ENCODE measurements at regions not wholly inside any gene's neighbourhood (a gene's known extent, or its start where the extent isn't known, plus 50 kb on each side); places are given as distances from the start of the nearest gene placed in this dataset.

DNA sequence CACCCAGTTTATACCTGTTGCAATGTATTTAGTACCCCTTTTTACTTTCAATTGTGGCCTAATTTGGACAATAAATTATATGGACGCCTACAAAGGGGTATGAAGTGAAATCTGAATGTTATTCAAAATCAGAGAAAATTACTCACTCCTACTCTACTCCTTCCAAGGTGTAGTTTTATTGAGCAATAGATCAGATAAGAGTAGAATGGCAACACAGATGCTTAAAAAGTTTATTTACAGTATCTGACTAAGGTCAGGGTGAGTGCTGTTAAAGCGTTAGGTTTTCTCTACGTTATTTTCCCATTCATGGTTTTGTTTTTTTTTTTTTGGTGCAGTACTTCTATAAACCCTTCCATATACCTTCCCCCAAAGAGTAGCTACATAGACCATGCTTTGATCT, 805.6 kb downstream of the KCNA4 start:
- H3K4me1 ChIP-seq: no peaks in the 10 kb centered on the region
- intact Hi-C loops (cut with DNase I): no loop called here
- WGBS, 3 donors: 74 to 76% (median 75%) methylated on average over 3 of the region's 3 CpGs
- DNase-seq (no peak), ATAC-seq (no peak)
- no peaks in the 10 kb centered on the region for H3K27me3 ChIP-seq (ENCODE audit: insufficient read depth in 3 of 3, low read length in 2 of 3)
- H3K27ac ChIP-seq: no peak overlapping the region
- no peak overlapping the region for H3K4me3 ChIP-seq
- TF ChIP-seq, protein P1, sequence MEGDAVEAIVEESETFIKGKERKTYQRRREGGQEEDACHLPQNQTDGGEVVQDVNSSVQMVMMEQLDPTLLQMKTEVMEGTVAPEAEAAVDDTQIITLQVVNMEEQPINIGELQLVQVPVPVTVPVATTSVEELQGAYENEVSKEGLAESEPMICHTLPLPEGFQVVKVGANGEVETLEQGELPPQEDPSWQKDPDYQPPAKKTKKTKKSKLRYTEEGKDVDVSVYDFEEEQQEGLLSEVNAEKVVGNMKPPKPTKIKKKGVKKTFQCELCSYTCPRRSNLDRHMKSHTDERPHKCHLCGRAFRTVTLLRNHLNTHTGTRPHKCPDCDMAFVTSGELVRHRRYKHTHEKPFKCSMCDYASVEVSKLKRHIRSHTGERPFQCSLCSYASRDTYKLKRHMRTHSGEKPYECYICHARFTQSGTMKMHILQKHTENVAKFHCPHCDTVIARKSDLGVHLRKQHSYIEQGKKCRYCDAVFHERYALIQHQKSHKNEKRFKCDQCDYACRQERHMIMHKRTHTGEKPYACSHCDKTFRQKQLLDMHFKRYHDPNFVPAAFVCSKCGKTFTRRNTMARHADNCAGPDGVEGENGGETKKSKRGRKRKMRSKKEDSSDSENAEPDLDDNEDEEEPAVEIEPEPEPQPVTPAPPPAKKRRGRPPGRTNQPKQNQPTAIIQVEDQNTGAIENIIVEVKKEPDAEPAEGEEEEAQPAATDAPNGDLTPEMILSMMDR (IDR thresholded peaks at IDR 0.05): no peak
- H3K36me3 ChIP-seq (ENCODE audit: insufficient read depth in 1 of 2, low read depth in 1 of 2): no peaks in the 10 kb centered on the region
- no peaks in the 10 kb centered on the region for H3K9me3 ChIP-seq

DNA sequence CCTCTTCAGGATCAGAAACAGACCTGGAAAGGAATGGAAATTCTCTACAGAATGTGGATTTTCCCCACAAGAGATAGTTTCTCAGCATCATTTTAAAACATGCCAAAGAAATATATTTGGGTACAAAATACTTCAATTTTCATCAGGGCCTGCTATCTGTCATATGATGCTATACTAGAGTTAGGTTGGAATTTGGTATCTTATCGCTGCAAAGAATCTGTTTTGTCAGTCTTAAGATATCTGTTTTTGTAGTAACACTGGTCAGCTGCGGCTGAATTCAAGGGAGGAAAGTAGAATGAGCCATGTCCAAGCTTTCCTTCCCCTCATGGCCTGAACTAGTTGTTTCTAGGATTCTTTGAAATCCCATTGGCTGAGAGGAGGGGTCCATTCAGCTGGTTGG, 806.4 kb downstream of the KCNA4 start:
- no peaks in the 10 kb centered on the region for H3K27me3 ChIP-seq (ENCODE audit: insufficient read depth in 3 of 3, low read length in 2 of 3)
- DNase-seq (no peak), ATAC-seq (no peak)
- H3K36me3 ChIP-seq (ENCODE audit: insufficient read depth in 1 of 2, low read depth in 1 of 2): no peaks in the 10 kb centered on the region
- no peaks in the 10 kb centered on the region for H3K9me3 ChIP-seq
- H3K4me3 ChIP-seq: no peak overlapping the region
- H3K4me1 ChIP-seq: no peaks in the 10 kb centered on the region
- TF ChIP-seq, protein P1 (IDR thresholded peaks at IDR 0.05): no peak
- 74 to 86% (median 86%) methylated on average over 2 of the region's 2 CpGs for WGBS, 3 donors
- H3K27ac ChIP-seq: no peak overlapping the region
- intact Hi-C loops (cut with DNase I): no loop called here

DNA sequence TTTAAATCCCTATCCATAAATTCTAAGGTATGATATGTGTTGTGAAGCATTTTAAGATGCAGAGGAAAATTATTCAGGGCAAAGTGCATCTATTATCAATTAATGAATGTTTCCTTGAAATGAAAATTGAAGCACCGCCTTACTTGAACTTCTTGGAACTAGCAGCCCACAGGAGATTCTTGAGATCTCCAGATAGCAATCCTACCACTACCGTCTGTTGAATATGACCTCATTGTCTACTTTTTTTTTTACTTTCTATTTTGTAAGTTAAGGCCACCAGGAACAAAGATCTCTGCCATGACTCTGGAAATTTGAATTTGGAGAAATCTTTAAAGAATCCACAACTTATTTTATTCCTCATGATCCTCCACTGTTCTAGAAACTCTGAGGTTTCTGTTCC, 808.7 kb downstream of the KCNA4 start:
- whole genome bisulfite sequencing, 3 donors: 56 to 66% (median 66%) methylated on average over 2 of the region's 2 CpGs
- DNase-seq (no peak), ATAC-seq (no peak)
- Histone ChIP-seq H3K27ac (no peak overlapping the region), H3K9me3 (no peaks in the 10 kb centered on the region), H3K4me1 (no peaks in the 10 kb centered on the region), H3K4me3 (no peak overlapping the region), H3K36me3 (ENCODE audit: insufficient read depth in 1 of 2, low read depth in 1 of 2) (no peaks in the 10 kb centered on the region), H3K27me3 (ENCODE audit: insufficient read depth in 3 of 3, low read length in 2 of 3) (no peaks in the 10 kb centered on the region)
- intact Hi-C loops (cut with DNase I): no loop called here
- TF ChIP-seq, protein P1 (IDR thresholded peaks at IDR 0.05): no peak

DNA sequence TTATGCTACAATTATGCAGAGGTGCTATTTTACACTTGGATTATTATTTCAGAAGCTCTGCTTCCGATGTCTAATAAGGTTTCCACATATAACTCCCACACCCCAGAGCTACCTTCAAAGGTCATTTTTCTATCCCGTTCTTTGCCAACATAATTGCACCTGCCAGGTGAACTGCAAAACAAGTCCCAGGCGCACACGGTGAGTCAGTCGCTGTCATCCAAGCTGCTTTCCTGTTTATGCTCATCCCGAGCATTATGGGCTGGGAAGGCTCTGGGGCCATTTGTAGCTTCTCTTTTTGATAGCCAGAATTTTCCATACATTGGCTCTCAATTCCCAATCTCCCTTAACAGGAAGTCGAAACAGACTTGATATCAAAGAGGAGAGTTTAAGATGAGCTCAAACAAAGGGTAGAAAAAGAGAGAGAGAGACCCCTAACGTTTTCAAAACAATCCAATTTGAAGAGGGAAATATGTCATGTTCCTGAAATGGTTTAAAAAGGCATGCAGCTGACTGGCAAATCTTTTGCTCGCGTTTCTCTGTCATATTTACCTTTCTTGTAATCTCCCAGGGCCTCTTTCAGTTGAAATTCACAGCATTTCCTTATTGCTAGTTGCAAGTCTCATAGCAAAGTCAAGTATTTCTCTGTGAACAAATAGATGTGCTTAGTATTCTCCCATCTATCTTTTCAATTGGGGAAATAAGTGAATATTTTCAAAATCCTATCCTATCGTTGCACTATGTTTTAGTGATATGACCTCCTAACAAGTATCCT, 815.9 kb downstream of the KCNA4 start:
- H3K27me3 ChIP-seq (ENCODE audit: insufficient read depth in 3 of 3, low read length in 2 of 3): no peaks in the 10 kb centered on the region
- ATAC-seq (no peak), DNase-seq (no peak)
- TF ChIP-seq, protein P1 (IDR thresholded peaks at IDR 0.05): no peak
- no peak overlapping the region for H3K4me3 ChIP-seq
- H3K36me3 ChIP-seq (ENCODE audit: insufficient read depth in 1 of 2, low read depth in 1 of 2): no peaks in the 10 kb centered on the region
- 64 to 65% (median 64%) methylated on average over 11 of the region's 11 CpGs for WGBS, 3 donors
- intact Hi-C loops (cut with DNase I): no loop called here
- no peaks in the 10 kb centered on the region for H3K4me1 ChIP-seq
- H3K9me3 ChIP-seq: no peaks in the 10 kb centered on the region
- no peak overlapping the region for H3K27ac ChIP-seq

GRCh38 chr11:29190313-29190712, 826.5 kb downstream of the KCNA4 start:
- H3K4me3 ChIP-seq: no peak overlapping the region
- ATAC-seq: no peak
- H3K27me3 ChIP-seq (ENCODE audit: insufficient read depth in 3 of 3, low read length in 2 of 3): no peaks in the 10 kb centered on the region
- H3K4me1 ChIP-seq: no peaks in the 10 kb centered on the region
- DNase-seq: no peak
- intact Hi-C loops (cut with DNase I): no loop called here
- H3K36me3 ChIP-seq (ENCODE audit: insufficient read depth in 1 of 2, low read depth in 1 of 2): no peaks in the 10 kb centered on the region
- TF ChIP-seq, protein P1 (IDR thresholded peaks at IDR 0.05): no peak
- H3K27ac ChIP-seq: no peak overlapping the region
- no peaks in the 10 kb centered on the region for H3K9me3 ChIP-seq

Measured in psoas muscle (tissue), 7 donors.